Nephron (organoid): ENCODE measurements at regions not wholly inside any gene's neighbourhood (a gene's known extent, or its start where the extent isn't known, plus 50 kb on each side); places are given as distances from the start of the nearest gene placed in this dataset.

Experiments
- H3K27ac Mint-ChIP-seq, 3 experiments: 2 replicates each; pipeline ENCODE4 v1.8.0; 2020; ENCODE audit warnings: mixed read lengths in 3 of 3, mild to moderate bottlenecking in 2 of 3, moderate library complexity in 1 of 3
- H3K27me3 Mint-ChIP-seq: 2 replicates; pipeline ENCODE4 v1.8.0; 2021; ENCODE audit warnings: low read depth, mild to moderate bottlenecking, moderate library complexity, mixed read lengths
- H3K36me3 Mint-ChIP-seq: 2 replicates; pipeline ENCODE4 v1.8.0; 2020; ENCODE audit warnings: low read depth, mixed read lengths
- H3K4me1 Mint-ChIP-seq: 2 replicates; pipeline ENCODE4 v1.8.0; 2020; ENCODE audit warnings: mixed read lengths
- H3K4me3 Mint-ChIP-seq, 3 experiments: 2 replicates each; pipeline ENCODE4 v1.8.0; 2020; ENCODE audit warnings: mild to moderate bottlenecking in 3 of 3, mixed read lengths in 3 of 3, moderate library complexity in 2 of 3
- H3K9me3 Mint-ChIP-seq: 2 replicates; pipeline ENCODE4 v1.8.0; 2020; ENCODE audit warnings: mixed read lengths
- CTCF ChIP-seq, 3 experiments: fragments of 200-600 bp; sonication (generic); IDR thresholded peaks; one replicate each; pipeline ENCODE4 v1.5.0; 2021; ENCODE audit warnings: antibody characterized with exemption in 3 of 3; ENCODE audit not compliant: unreplicated experiment in 3 of 3

- H3K27me3 Mint-ChIP-seq, result peaks cover 14% of the 10 kb centered on the region
- no peak overlapping the region for H3K4me3 Mint-ChIP-seq
- H3K9me3 Mint-ChIP-seq, result no peaks in the 10 kb centered on the region
- H3K36me3 Mint-ChIP-seq, result no peaks in the 10 kb centered on the region
- peaks cover 15% of the 10 kb centered on the region for H3K4me1 Mint-ChIP-seq
- H3K27ac Mint-ChIP-seq, result no peak overlapping the region
- TF ChIP-seq CTCF (IDR thresholded peaks at IDR 0.05; ENCODE audit: unreplicated experiment in 3 of 3), result no peak
Observed at GRCh38 chr14:97846156-97846555, 1049.0 kb downstream of the VRK1 start.

- no peak overlapping the region for H3K4me3 Mint-ChIP-seq
- H3K27ac Mint-ChIP-seq, result peak overlapping the region in 1 of 3 experiments; percentile 3
- no peaks in the 10 kb centered on the region for H3K9me3 Mint-ChIP-seq
- H3K4me1 Mint-ChIP-seq, result peaks cover 21% of the 10 kb centered on the region
- peaks cover 4% of the 10 kb centered on the region for H3K27me3 Mint-ChIP-seq
- no peaks in the 10 kb centered on the region for H3K36me3 Mint-ChIP-seq
- no peak for TF ChIP-seq CTCF (IDR thresholded peaks at IDR 0.05; ENCODE audit: unreplicated experiment in 3 of 3)
Observed at GRCh38 chr14:97848317-97848980, 1051.3 kb downstream of the VRK1 start.

GRCh38 chr14:97850466-97850865, 1053.3 kb downstream of the VRK1 start:
- no peak overlapping the region for H3K4me3 Mint-ChIP-seq
- no peak for TF ChIP-seq CTCF (IDR thresholded peaks at IDR 0.05; ENCODE audit: unreplicated experiment in 3 of 3)
- no peaks in the 10 kb centered on the region for H3K9me3 Mint-ChIP-seq
- H3K4me1 Mint-ChIP-seq, result peaks cover 21% of the 10 kb centered on the region
- H3K27me3 Mint-ChIP-seq, result peaks cover 4% of the 10 kb centered on the region
- H3K36me3 Mint-ChIP-seq, result no peaks in the 10 kb centered on the region
- H3K27ac Mint-ChIP-seq, result no peak overlapping the region

GRCh38 chr14:97850886-97851285, 1053.7 kb downstream of the VRK1 start:
- H3K4me3 Mint-ChIP-seq, result no peak overlapping the region
- H3K27me3 Mint-ChIP-seq, result peaks cover 4% of the 10 kb centered on the region
- H3K27ac Mint-ChIP-seq, result no peak overlapping the region
- H3K4me1 Mint-ChIP-seq, result peaks cover 21% of the 10 kb centered on the region
- H3K36me3 Mint-ChIP-seq, result no peaks in the 10 kb centered on the region
- H3K9me3 Mint-ChIP-seq, result no peaks in the 10 kb centered on the region
- no peak for TF ChIP-seq CTCF (IDR thresholded peaks at IDR 0.05; ENCODE audit: unreplicated experiment in 3 of 3)

GRCh38 chr14:97851428-97851995, 1054.3 kb downstream of the VRK1 start:
- H3K36me3 Mint-ChIP-seq, result no peaks in the 10 kb centered on the region
- no peaks in the 10 kb centered on the region for H3K9me3 Mint-ChIP-seq
- H3K4me3 Mint-ChIP-seq, result no peak overlapping the region
- H3K27me3 Mint-ChIP-seq, result peaks cover 4% of the 10 kb centered on the region
- H3K27ac Mint-ChIP-seq, result no peak overlapping the region
- no peak for TF ChIP-seq CTCF (IDR thresholded peaks at IDR 0.05; ENCODE audit: unreplicated experiment in 3 of 3)
- peaks cover 21% of the 10 kb centered on the region for H3K4me1 Mint-ChIP-seq

GRCh38 chr14:97854918-97855317, 1057.7 kb downstream of the VRK1 start:
- no peaks in the 10 kb centered on the region for H3K27me3 Mint-ChIP-seq
- H3K4me1 Mint-ChIP-seq, result peaks cover 14% of the 10 kb centered on the region
- TF ChIP-seq CTCF (IDR thresholded peaks at IDR 0.05; ENCODE audit: unreplicated experiment in 3 of 3), result no peak
- H3K36me3 Mint-ChIP-seq, result no peaks in the 10 kb centered on the region
- H3K9me3 Mint-ChIP-seq, result no peaks in the 10 kb centered on the region
- no peak overlapping the region for H3K4me3 Mint-ChIP-seq
- H3K27ac Mint-ChIP-seq, result no peak overlapping the region
